SK-N-MC (cell line): ENCODE measurements at regions not wholly inside any gene's neighbourhood (a gene's known extent, or its start where the extent isn't known, plus 50 kb on each side); places are given as distances from the start of the nearest gene placed in this dataset.

Source experiments
- EZH2 ChIP-seq: fragments of 200-600 bp; sonication (generic); IDR thresholded peaks from one replicate; pipeline ENCODE4 v1.6.1; 2017; ENCODE audit warnings: antibody characterized with exemption
- FOXP2 ChIP-seq: optimal IDR thresholded peaks from 2 replicates; pipeline ENCODE3; 2011; ENCODE audit warnings: mild to moderate bottlenecking, moderate library complexity; ENCODE audit not compliant: insufficient read depth; ENCODE audit errors: extremely low read length, control extremely low read depth
- POLR2AphosphoS5 ChIP-seq: IDR thresholded peaks from 2 replicates; pipeline ENCODE4 v1.6.1; 2012; ENCODE audit warnings: mild to moderate bottlenecking, low read depth, low read length, borderline replicate concordance

DNA sequence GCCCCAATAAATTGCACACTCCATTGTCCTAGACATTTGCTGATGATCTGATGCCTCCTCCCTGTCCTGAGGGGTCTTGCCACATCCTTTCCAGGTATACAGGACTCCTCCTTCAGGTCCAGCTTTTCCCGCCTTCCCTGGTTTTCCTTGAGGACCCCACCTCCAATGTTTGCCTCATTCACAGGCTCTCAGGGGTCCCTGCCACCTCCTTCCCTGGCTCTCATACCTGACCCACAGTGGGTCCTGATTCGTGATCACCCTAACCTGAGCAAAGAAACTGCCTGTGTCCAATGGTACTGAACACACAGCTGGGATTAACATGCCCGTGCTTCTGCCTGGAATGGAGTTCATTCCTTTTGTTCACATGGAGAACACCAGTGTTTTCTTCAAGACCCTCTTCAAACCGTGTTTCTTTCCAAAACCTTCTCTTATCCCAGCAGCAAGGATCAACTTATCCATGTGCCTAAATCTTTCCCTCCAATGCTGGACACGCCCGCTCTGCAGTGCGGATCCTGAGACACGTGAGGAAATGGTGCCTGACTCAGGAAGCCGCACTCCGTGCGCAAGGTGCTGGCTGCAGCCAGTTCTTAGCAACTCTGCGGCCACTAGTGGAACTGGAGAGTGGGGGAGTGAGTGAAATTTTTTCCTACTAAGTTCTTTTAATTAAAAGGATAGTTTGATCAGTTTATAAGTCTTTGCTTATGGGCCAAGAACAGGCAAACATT lies 354.6 kb upstream of the SHH start:
- no peak for TF ChIP-seq POLR2AphosphoS5
- no peak for TF ChIP-seq EZH2
- TF ChIP-seq FOXP2 = no peak
